ENCODE measurements at regions not wholly inside any gene's neighbourhood (a gene's known extent, or its start where the extent isn't known, plus 50 kb on each side); places are given as distances from the start of the nearest gene placed in this dataset.

GRCh38 chr2:5983511-5984272, 291.5 kb downstream of the SOX11 start:
- no peak overlapping the region for H3K4me3 ChIP-seq
- no peak overlapping the region for H3K27ac ChIP-seq

- Histone ChIP-seq H3K4me3 (no peak overlapping the region), H3K27ac (no peak overlapping the region)
Measured at GRCh38 chr2:5984273-5984655, 292.1 kb downstream of the SOX11 start.

- Histone ChIP-seq H3K4me3 (no peak overlapping the region), H3K27ac (no peak overlapping the region)
Measured at GRCh38 chr2:5984946-5985345, 292.8 kb downstream of the SOX11 start.

- H3K27ac ChIP-seq, result no peak overlapping the region
- no peak overlapping the region for H3K4me3 ChIP-seq
Measured at GRCh38 chr2:5985536-5986385, 293.6 kb downstream of the SOX11 start.

- Histone ChIP-seq H3K4me3 (no peak overlapping the region), H3K27ac (no peak overlapping the region)
Measured at GRCh38 chr2:5986801-5987787, 294.9 kb downstream of the SOX11 start.

GRCh38 chr2:5988120-5988519, 295.9 kb downstream of the SOX11 start:
- Histone ChIP-seq H3K27ac (no peak overlapping the region), H3K4me3 (no peak overlapping the region)

GRCh38 chr2:5990086-5990485, 297.9 kb downstream of the SOX11 start:
- Histone ChIP-seq H3K4me3 (no peak overlapping the region), H3K27ac (no peak overlapping the region)

GRCh38 chr2:5991305-5991968, 299.3 kb downstream of the SOX11 start:
- no peak overlapping the region for H3K4me3 ChIP-seq

GRCh38 chr2:5995832-5996231, 303.6 kb downstream of the SOX11 start:
- Histone ChIP-seq H3K27ac (no peak overlapping the region), H3K4me3 (no peak overlapping the region)

More at GRCh38 chr2:5991305-5991968, 299.3 kb downstream of the SOX11 start:
- H3K27ac ChIP-seq, result no peak overlapping the region

GRCh38 chr2:6008186-6008585, 316.0 kb downstream of the SOX11 start:
- H3K4me3 ChIP-seq, result no peak overlapping the region
- no peak overlapping the region for H3K27ac ChIP-seq

- Histone ChIP-seq H3K4me3 (no peak overlapping the region), H3K27ac (no peak overlapping the region)
Measured at GRCh38 chr2:6008726-6009125, 316.5 kb downstream of the SOX11 start.

GRCh38 chr2:6010163-6010562, 318.0 kb downstream of the SOX11 start:
- H3K27ac ChIP-seq, result no peak overlapping the region
- no peak overlapping the region for H3K4me3 ChIP-seq

GRCh38 chr2:6011921-6012320, 319.7 kb downstream of the SOX11 start:
- H3K27ac ChIP-seq, result no peak overlapping the region
- H3K4me3 ChIP-seq, result no peak overlapping the region

- Histone ChIP-seq H3K27ac (no peak overlapping the region), H3K4me3 (no peak overlapping the region)
Measured at GRCh38 chr2:6017736-6018286, 325.6 kb downstream of the SOX11 start.

- no peak overlapping the region for H3K4me3 ChIP-seq
- H3K27ac ChIP-seq, result no peak overlapping the region
Measured at GRCh38 chr2:6024229-6024628, 332.0 kb downstream of the SOX11 start.

GRCh38 chr2:6024784-6025183, 332.6 kb downstream of the SOX11 start:
- no peak overlapping the region for H3K4me3 ChIP-seq
- no peak overlapping the region for H3K27ac ChIP-seq

- no peak overlapping the region for H3K4me3 ChIP-seq
- H3K27ac ChIP-seq, result no peak overlapping the region
Measured at GRCh38 chr2:6025391-6025790, 333.2 kb downstream of the SOX11 start.

- Histone ChIP-seq H3K4me3 (no peak overlapping the region), H3K27ac (no peak overlapping the region)
Measured at GRCh38 chr2:6027066-6027465, 334.9 kb downstream of the SOX11 start.

GRCh38 chr2:6031200-6031867, 339.1 kb downstream of the SOX11 start:
- no peak overlapping the region for H3K4me3 ChIP-seq
- H3K27ac ChIP-seq, result no peak overlapping the region

All from skin epidermis (tissue), 12 donors.